Lung microvascular endothelial cell (primary cell): ENCODE measurements at regions not wholly inside any gene's neighbourhood (a gene's known extent, or its start where the extent isn't known, plus 50 kb on each side); places are given as distances from the start of the nearest gene placed in this dataset.

Source experiments
- DNase-seq, 2 donors: peaks; one replicate each; pipeline versions ENCODE4 v3.0.0 to v3.0.0-alpha.2; 2010; ENCODE audit warnings: low read depth in 2 of 2

DNA sequence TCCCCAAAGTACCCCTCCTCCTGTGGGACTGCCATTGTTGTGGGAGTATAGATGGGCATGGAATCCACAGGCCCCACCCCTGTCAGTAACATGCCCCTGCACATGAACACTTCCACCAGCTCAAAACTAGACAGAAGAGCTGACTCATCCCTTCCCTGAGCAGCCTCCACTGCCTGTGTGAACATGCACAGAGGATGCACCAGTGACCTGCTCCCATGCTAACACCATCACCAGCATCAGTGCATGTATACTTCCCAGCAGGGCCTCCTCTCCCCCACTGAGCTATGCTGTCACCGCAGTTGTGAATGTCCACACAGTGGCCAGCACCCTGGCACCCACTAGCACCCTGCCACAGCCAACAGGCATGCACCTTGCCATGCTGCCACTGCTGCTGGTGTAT is 939.8 kb downstream of the EFNA5 start:
- DNase-seq, result no peak

DNA sequence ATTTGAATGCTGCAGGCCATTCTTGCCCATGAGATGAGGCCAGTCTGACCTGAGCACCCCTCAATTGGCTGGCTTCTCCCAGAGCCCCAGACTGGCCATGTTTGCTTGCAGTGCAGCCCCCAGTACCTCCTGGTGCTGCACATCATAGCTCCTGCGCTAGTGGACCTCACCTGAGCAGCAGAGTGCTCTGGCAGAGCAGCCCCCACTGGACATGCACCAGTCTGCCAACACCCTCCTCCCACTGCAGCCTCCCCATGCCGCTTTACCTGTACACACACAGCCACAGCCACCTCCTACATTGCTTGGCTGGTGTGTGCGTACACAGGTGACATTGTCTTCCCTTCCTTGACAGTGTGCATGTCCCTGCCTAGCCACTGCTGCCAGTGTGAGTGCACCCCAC is 940.2 kb downstream of the EFNA5 start:
- no peak for DNase-seq

DNA sequence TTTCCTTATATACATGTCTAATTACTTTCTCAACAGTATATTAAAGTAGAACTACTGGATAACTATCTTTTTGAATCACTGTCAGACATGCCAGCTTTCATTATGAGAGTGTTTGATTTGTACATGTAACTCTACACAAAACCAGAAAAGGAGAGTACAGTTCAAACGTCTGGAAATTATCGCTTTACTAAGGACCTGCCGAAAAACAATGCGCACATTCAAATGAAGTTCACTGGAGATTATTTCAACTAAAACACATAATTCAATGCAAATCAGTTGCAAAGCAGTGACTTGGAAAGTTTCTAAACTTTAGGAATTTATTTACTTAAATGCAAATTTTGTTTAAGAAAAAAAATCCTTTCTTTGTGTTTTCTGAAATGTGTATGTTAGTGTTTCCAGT is 942.5 kb downstream of the EFNA5 start:
- DNase-seq, result no peak

DNA sequence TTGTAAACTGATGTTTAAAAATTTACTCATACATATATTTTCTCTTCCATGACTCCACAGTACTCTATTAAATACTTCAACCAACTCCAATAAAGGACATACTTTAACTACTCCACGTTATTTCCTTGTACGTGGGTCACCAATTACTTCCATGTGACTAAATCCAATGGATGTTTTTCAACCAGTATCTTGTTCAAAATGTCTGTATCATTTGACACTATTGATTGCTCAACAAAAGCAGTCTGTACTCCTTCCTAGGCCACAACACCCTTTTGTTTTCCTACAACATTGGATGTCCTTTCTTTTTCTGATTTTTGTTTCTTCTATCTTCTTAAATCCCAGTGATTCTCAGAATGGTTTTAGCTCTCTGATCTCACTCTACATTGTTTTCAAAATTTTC is 943.7 kb downstream of the EFNA5 start:
- no peak for DNase-seq

DNA sequence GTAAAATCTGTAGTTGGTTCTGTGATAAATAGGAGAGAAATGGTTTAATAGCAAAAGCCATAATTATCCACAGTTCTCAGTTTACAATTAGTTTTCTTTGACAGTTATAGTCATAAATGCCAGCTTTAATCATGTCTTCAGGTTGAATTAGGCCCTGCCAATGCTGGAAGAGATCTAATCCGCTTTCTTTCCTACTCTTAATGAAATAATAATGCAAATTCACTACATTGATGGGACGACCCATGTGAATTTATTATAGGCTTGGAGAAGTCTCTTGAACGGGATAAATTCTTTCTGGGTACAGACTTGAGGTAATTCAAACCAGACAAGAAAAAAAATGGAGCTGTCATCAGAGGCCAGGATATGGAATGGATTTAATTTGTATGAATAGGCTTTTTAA is 950.4 kb downstream of the EFNA5 start:
- DNase-seq, result no peak

DNA sequence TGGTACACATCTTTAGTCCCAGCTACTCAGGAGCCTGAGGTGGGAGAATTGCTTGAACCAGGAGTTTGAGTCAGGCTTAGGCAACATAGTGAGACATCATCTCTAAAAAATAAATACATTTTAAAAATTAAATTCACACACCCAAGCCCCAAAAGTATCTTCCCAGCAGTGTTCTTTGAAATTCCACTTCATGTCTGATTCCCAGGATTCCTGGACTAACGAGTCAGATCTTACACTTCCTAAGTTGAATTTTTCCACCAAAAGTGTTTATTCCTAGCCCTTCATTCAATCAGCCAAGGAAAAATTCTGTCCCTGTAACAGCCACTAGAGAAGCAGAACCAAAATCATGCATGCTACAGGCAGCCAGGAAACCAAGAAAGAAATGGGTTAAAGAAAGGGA is 970.9 kb downstream of the EFNA5 start:
- no peak for DNase-seq

DNA sequence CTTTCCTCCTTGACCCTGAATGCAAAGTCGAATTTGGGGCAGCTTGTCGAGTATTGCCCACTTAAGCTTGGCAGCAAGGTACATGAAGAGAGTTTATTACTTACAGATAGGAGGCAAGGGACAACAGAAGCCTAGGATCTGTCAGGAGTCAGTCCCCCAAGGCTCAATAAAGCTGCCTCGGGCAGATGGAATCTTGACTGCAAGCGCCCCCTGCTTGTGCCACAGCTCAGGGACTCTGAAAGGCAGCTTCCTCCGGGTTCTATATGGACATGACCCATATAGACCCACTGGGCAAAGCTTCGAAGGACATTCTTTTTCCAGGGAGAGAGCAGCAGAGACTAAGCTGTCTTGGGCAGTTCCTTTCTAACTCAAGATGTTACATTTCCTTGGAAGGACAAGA is 971.5 kb downstream of the EFNA5 start:
- no peak for DNase-seq

DNA sequence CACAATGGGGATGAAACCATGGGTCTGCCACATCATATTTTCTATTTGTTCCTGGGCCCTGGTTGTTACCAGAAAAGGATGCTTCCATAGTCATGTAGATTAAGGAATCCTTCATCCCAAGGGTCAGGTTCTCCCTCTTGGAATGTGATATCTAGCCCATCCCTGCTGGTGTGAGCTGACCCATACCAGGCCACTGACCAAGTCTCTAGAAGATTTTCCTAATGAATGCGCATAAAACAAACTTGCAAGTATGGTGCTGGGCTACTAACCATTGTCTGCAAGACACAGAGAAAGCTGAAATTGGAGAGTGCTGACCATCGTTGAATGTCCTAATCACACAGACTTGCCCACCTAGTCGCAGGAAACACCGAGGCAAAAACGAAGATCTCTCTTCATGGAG is 972.6 kb downstream of the EFNA5 start:
- no peak for DNase-seq

DNA sequence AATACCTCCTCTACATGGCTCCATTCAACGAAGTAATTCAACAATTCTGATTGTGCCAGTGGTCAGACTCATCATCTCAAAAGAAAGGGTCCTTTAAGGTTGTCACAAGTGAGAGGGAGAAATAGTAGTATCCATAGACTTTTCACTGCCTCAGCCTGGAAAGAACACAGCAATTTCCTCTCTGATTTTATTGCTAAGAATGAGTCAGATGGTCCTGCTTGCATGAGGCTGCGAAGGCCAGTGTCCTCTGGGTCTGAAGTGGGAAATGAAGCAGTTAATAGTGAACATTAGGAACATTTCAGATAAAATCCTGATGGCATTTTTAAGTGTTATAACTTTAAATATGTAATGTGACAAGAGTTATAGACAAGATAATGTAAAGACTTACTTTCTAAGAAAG is 979.0 kb downstream of the EFNA5 start:
- no peak for DNase-seq

DNA sequence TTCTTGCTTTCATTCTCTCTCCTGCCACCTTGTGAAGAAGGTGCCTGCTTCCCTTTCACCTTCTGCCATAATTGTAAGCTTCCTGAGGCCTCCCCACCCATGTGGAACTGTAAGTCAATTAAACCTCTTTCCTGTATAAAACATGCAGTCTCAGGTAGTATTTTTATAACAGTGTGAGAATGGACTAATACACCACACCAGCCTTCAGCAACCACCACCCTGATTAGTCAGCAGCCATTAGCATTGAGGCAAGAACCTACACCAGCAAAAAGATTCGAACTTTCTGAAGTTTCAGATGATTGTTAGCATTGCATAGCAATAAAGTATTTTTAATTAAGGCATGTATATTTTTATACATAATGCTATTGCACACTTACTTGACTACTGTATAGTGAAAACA is 980.2 kb downstream of the EFNA5 start:
- DNase-seq, result no peak

DNA sequence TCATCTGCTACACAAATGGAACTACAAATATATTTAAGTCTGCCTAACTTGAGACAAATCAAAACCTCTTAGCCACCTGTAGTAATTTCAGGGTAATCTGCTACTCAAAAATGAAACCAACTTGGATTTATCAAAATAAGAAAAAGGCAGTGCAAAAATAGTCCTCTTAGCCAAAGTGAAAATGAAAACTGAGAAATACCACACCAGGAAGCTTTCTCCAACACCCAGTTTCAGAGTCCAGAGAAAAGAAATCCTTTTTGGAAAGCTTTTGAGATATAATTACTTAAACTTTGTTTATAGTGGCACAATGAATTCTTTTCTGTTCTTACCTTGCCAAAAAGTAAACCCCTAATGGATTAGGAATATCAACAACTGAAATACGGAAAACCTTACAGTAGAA is 990.4 kb downstream of the EFNA5 start:
- DNase-seq, result no peak

DNA sequence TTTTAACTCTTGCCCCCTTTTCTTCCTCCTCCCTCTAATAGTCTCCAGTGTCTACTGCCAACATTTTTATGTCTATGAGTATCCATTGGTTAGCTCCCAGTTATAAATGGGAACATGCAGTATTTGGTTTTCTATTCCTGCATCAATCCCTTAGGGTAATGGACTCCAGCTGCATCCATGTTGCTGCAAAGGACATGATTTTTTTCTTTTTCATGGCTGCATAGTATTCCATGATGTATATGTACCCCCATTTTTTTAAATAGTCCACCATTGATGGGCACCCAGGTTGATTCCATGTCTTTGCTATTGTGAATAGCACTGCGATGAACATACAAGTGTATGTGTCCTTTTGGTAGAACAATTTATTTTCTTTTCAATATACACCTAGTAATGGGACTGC is 993.7 kb downstream of the EFNA5 start:
- no peak for DNase-seq

DNA sequence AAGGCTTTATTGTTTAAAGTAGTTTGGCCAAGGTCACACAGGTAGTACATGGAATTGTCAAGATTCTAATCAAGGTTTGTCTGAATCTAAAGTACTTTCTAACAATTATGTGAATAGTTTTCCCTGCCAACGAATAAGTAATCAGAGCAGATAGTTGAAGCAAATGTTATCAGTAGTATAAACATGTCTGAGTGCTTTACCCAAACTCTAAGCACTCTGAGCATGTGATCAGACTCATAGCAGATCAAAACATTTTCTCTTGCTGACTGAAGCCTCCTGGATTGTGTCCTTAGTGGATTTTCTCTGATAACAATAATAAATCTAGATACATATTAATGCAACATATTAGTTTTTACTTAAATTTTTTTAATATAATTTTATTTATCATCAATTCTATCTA is 995.0 kb downstream of the EFNA5 start:
- no peak for DNase-seq

DNA sequence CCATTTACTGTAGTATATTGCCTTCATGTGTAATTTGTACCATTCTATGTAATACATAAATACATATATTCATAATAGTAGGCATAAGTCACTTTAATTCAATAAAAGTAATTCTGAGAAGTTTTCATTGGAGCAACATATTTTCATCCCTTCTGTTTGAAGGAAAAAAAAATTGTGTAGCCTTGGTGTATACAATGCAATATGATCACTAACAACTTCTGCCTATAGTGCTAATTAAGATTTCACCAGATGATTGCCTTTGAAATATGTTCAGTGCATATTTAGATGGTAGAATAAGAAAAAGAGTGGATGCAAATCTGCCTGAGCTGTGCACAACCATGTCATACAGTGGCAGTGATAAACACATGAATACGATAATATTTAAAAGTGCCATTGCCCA is 996.8 kb downstream of the EFNA5 start:
- no peak for DNase-seq

DNA sequence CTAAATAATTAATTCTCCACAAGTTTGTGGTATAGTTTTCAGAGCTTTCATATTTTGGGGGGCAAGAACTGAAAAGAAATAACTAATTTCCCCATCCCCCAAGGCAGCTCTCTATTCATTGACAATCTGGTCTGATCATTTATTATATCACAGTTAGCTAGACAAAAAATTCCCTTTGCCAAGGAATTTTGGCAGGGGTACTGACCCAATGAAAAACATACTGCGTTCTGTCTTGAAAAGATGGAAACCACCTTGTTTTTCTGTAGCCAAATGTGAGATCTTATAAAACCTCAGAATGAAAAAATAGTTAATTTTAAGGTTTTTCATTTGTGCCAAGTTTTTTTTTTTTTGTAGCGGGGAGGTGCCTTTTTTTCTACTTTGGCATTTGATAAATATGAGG is 1008.9 kb downstream of the EFNA5 start:
- DNase-seq, result no peak

DNA sequence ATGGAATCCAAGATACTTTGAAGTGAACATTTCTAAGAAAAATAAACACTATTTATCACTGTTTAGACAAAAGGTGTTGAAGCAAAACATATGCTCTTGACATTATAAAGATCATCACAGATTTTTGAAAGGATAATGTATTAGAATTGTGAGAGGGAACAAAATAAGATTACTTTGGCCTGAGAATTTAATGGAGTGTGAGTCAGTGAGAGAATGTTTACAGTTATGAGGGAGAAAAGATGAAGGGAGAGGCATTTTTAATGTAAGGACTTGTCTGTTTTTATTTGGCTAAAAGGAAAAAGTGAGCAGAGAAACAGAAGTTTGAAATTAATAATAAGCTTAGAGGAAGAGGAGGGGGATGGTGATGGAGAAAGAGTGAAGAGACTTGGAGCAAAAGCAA is 1010.1 kb downstream of the EFNA5 start:
- DNase-seq, result no peak

DNA sequence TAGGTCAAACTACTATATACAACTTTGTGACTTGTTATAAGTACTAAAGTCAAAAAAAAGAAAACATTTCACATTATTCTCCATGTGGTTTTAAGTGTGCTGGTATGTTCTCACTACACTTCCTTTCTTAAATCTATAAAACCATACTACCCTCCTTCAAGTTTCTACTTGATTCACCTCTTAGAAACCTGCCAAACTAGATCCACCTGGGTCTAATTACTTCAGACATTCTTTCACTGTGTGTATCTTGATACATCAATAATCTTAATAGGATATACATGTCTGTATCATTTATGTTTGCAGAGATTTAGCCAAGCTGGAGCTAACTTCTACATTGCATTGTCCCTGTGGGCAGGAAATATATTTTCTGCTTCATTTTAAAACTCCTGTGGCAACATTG is 1012.6 kb downstream of the EFNA5 start:
- DNase-seq, result no peak

DNA sequence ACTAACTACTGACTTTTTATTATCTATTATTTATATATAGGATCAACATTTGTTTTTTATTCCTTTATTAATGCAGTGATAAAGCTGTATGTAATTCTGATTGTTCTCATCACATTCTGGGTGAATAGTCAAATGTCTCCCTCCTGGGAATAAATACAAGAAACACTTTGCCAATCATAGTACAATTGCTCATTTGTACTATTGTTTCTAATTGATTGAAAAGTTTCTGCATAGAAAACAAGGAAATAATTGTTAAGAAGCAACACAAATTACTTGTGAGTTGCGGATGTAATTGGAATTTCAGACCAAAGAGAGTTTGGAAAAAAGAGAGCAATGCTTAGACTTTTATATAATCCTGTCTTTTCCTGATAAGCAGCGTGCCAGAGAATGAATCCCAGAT is 1013.9 kb downstream of the EFNA5 start:
- no peak for DNase-seq

DNA sequence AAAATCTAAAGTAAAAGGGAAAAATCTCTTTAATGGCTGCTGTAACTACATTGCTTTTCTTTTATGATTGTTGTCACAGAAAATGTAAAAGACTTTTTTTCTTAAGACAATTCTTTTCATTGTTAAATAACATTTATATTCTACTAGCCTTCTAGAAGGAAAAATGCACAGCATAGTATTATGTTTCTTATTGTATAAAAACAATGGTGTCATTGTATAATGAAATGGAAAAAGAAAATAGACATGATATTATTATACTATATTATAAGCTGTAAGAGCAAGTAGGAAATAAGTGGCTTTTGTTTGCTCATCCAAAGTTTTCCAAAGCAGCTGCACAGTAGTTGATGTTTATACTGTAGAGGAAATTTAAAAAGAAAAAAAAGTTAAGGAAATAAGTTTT is 1021.7 kb downstream of the EFNA5 start:
- no peak for DNase-seq

DNA sequence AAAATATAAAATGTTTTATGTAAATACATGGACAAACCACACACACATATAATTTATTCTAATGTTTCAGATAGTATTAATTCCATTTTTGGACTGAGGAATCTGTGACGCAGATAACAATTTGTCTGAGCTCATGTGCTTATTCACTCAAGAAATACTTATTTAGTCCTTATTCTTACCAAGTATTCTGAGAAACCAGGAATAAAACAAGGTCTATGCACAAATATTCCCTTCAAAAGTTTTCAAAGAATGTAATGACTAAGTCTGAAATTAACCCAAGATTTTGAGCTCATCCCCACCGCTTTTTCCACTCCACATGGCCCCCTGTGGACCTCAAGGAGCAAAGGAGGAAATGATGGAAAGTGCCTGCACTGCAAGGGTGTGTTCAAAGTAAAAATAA is 1022.3 kb downstream of the EFNA5 start:
- DNase-seq, result no peak

DNA sequence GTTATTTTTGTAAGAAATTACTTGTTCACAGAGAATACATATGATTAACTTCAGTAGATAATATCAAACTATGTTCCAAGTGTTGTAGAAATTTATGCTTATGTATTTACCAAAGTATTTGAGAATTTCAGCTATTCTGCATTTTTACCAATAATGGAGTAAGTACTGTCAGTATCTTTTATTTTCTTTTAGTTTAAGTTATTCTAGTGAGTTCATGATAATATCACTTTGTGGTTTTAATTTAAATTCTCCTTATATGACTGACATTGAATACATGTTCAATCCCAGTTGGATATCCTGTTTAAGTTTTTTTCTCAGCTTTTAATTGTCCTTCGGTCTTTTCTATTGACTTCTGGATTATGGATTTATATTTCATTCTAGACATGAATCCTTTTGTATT is 1024.6 kb downstream of the EFNA5 start:
- no peak for DNase-seq

DNA sequence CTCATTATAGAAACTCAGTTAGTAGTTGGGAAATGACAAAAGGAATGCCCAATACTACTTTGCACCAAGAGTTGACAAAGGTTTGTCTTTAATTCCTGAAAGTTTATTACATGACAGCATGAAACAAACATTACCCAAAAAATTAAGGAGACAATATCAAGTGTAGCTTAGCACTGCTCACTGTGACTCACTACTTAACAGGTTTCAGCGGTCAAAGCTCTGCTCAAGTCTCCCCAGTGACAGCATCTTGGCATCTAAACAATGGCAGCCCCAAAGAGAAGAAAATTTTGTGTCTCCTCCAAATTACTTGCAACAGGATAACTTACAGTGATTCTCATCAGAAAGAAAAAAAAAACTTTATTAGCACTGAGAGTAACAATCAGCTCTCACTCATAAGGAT is 1030.2 kb downstream of the EFNA5 start:
- DNase-seq, result no peak

DNA sequence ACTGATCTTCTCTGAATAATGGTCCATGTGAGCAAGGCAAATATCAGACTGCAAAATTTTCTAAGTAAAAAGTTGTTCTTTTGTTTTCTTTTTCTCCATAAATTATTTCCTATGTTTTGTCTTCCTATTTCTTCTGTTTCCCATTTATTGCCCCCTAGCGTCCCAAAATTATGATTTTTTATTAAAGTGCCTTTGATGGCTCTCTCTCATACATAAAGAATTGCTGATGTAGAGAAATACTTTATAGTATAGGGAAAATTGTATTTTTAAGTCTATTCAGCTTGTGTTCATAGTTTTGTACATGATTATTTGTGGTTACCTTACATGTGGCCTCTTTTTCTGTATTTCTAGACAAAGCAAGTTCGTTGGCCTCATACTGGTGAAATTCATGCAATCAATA is 1031.2 kb downstream of the EFNA5 start:
- no peak for DNase-seq

DNA sequence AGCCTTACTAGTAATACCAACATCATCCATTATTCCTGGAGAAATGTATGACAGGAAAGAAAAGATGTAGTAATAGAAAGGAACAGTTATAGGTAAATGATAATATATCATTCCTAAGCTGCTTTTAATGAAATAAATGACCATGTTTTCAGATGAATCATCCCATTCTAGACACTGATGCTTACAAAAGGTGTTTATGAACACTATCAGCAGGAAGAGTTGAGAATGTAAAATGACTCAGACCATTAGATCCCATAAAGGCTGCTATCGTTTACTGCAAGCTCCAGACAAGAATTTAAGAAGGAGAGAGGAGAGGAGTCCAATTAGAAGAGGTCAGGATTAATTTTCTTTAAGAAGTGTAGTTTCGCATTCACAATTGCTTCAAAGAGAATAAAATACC is 1033.5 kb downstream of the EFNA5 start:
- no peak for DNase-seq

DNA sequence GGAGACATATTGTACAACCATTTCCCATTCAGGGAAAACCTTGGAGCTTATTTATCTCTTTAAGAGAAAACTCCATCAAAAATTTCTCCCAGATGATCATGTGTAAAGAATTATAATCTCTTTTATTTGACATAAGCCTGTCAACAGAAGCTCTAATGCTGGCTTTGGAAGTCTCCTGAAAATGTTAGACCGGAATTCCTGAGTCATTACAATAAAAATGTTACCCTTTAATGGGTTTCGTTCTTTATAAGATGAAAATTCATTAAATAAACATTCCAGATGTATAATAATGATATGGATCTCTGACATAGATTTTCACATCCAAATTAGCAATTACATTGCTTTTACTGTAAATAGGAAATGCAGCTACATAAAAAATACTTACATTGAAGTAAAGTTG is 1036.4 kb downstream of the EFNA5 start:
- no peak for DNase-seq
